Right cardiac atrium (tissue), 5 donors: ENCODE measurements at regions not wholly inside any gene's neighbourhood (a gene's known extent, or its start where the extent isn't known, plus 50 kb on each side); places are given as distances from the start of the nearest gene placed in this dataset.

ENCODE experiments used
- ATAC-seq, 2 donors: fragments of 200-7000 bp; cut with Tn5 transposase; one replicate each; pipeline versions ENCODE4 v1.8.0 to v1.9.1; 2020; ENCODE audit warnings: moderate library complexity in 2 of 2, mild to moderate bottlenecking in 1 of 2
- DNase-seq, 3 donors: peaks; one replicate each; pipeline ENCODE4 v3.0.0-alpha.2; 2020
- H3K27ac ChIP-seq: one replicate; pipeline ENCODE4 v1.5.1; 2013; ENCODE audit warnings: mild to moderate bottlenecking, low read length, control low read depth, moderate library complexity
- H3K27me3 ChIP-seq: one replicate; pipeline ENCODE4 v1.6.1; 2013; ENCODE audit not compliant: control insufficient read depth, insufficient read depth
- H3K4me1 ChIP-seq: one replicate; pipeline ENCODE4 v1.6.1; 2013; ENCODE audit warnings: low read length; ENCODE audit not compliant: control insufficient read depth, insufficient read depth
- H3K4me3 ChIP-seq: one replicate; pipeline ENCODE4 v1.5.1; 2013; ENCODE audit warnings: low read length, control low read depth
- H3K9me3 ChIP-seq: one replicate; pipeline ENCODE4 v1.6.1; 2013; ENCODE audit warnings: low read length; ENCODE audit not compliant: control insufficient read depth
- WGBS: extraction: QIAGEN DNeasy Blood & Tissue Kit; methylation state at CpG from one replicate; pipeline ENCODE4 v1.1.7; 2013; 5-methylcytosine and 5-hydroxymethylcytosine counted together
- intact Hi-C, 4 donors: fragments of 100-400 bp; cut with DNase I; formaldehyde crosslinking; loops; one replicate each; pipeline versions ENCODE4 v1.11.0 to v1.14.0; 2022 to 2023
- donor health status: healthy with polysubstance abuse.
- donor health status: DM: no; HTN: yes; CAD: no.
- donor health status: DM: no; HTN: no; CAD: no.
- donor health status: DM: no; HTN: yes; CAD: no; lungs with severe emphysema.
- donor health status: DM: yes; HTN: yes; CAD: no.

DNA sequence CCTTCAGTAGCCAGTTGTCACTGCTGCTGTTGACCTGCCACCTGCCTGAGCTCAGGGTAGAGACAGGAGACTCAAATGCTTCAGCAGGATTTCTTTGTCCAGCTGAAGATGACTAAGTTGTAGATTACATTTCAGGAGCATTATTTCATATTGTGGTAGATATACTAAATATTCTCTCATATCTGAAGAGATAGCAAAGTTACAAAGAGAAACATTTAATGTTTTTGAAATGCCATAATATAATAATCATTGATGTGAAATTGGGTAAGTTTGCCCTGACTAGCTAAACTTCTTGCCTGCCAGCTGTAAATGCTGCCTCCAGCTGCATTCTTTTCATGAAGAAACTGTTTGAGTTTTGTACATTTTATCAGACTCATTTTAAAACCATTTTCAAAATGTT is 247.6 kb upstream of the CNKSR2 start:
- no peak for DNase-seq
- H3K27me3 ChIP-seq: no peaks in the 10 kb centered on the region
- no peaks in the 10 kb centered on the region for H3K4me1 ChIP-seq
- intact Hi-C loops: no loop called here
- H3K4me3 ChIP-seq: no peak overlapping the region
- ATAC-seq: no peak
- no peaks in the 10 kb centered on the region for H3K9me3 ChIP-seq
- no peak overlapping the region for H3K27ac ChIP-seq

DNA sequence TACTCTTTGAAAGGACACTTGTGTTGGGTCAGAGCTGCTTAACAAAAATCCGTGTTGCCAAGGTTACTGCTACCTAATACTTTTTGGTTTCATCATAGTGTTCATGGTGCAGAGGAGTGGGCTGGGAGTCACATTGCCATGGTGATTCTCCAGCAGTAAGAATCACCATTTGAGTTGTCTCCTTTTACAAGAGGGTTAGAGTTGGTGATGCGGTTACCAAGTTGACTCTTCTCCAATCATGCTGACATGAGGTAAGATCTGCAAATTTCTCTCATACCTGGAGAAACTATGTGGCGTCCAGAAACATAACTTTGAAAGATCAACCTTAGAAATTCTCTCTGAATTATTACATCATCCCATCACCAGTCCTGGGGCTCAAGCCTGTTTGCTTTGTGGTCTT is 242.9 kb upstream of the CNKSR2 start:
- 81% methylated on average over 3 of the region's 3 CpGs for WGBS
- H3K27ac ChIP-seq: no peak overlapping the region

DNA sequence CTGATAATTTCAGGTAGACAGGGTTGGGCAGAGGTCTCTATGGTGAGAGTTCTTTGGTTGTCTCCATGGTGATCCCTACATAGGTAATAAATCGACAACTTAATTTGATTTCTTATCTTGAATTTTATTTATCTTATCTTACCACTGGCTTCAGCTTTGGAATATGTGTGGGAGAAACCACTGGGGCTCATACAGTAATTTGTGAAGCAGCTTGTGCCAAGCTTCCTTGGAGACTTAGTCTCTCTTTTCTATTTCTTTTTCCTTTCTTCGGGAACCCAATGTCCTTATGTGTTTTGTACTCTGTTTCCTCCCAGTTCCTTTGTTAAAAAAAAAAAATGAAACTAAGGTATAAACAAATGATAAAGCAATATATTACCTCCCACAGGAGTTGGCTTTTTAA is 242.4 kb upstream of the CNKSR2 start:
- no peaks in the 10 kb centered on the region for H3K9me3 ChIP-seq
- ATAC-seq: no peak
- no peaks in the 10 kb centered on the region for H3K27me3 ChIP-seq
- 64% methylated on average over 2 of the region's 2 CpGs for WGBS
- no peak overlapping the region for H3K4me3 ChIP-seq
- intact Hi-C loops: no loop called here
- H3K27ac ChIP-seq: no peak overlapping the region
- no peaks in the 10 kb centered on the region for H3K4me1 ChIP-seq
- DNase-seq: no peak

More for the DNA sequence above, 242.9 kb upstream of the CNKSR2 start:
- no peak overlapping the region for H3K4me3 ChIP-seq
- ATAC-seq (no peak), DNase-seq (no peak)
- no peaks in the 10 kb centered on the region for H3K9me3 ChIP-seq
- H3K4me1 ChIP-seq: no peaks in the 10 kb centered on the region
- no peaks in the 10 kb centered on the region for H3K27me3 ChIP-seq
- intact Hi-C loops: no loop called here

DNA sequence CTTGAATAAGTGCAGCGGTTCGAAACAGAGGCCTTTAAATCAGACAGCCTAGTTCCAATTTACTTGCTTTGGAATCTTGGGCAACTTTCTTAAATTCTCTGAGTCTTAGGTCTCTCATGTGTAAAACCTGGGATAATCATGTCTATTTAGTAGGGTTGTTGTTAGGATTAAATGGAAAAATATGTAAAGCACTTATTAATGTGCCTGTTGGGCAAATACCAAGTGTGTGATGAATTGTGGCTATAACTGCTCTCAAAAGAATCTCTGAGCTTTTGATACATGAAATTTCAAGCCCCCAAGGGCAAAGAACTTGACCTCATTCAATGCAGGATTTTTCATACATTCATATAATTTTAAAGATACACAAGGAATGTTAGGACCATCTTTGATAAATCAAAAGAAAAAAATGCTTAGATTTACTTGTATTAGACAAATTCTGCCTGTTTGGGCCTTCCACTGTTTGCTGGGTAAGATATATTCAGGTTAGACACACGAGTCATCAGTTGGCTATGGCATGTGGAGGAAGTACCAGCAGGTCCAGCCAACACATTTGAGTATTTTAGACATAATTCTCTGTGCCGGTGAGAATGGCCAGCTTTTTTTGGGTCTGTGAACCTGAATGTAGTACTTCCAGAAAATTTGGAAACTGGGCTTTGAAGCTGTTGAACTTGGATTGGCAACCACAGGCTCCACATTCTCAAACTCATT is 241.4 kb upstream of the CNKSR2 start:
- Histone ChIP-seq H3K4me1 (no peaks in the 10 kb centered on the region), H3K4me3 (no peak overlapping the region), H3K27ac (no peak overlapping the region), H3K27me3 (no peaks in the 10 kb centered on the region), H3K9me3 (no peaks in the 10 kb centered on the region)
- ATAC-seq: no peak
- WGBS: 80% methylated on average over 4 of the region's 4 CpGs
- intact Hi-C loops: no loop called here
- DNase-seq: no peak

DNA sequence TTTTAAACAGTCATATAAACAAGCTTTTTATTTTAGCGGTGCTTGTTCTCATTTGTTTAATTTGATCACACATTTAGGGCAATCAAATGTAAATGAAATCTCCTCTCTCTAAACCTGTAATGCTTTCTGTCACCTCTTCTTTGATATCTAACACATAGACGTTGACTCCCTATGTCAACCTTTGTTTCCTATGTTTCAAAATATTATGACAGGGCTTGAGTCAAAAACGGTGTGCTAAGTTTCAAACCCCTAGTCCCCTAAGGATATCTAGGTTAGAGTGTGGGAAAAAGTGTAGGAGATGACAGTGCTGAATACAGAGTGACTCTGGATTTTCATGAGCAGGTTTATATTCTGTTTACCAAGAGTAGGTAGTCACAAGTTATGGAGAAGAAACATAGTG is 224.0 kb upstream of the CNKSR2 start:
- ATAC-seq (no peak), DNase-seq (no peak)
- Histone ChIP-seq H3K27ac (no peak overlapping the region), H3K4me3 (no peak overlapping the region), H3K27me3 (no peaks in the 10 kb centered on the region), H3K4me1 (no peaks in the 10 kb centered on the region), H3K9me3 (no peaks in the 10 kb centered on the region)
- intact Hi-C loops: no loop called here
- WGBS: 54% methylated on average over 3 of the region's 3 CpGs

DNA sequence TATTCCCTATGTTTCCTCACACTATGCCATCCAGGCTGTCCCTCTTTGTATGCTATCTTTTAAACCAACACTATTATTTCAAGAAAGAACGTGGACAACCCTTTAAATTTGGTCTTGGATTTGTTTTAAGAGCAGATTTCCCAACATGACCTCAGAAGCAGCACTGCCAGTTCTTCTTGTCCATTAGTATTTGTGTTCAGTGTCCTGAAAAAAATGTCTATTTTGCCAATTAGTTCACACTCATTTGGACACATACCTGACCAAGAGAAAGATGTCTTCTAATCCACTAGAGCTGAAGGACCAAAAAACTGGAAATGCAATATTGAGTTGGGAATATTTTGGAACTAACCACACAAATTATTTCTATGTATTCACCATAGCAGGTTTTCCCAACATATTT is 223.2 kb upstream of the CNKSR2 start:
- no peaks in the 10 kb centered on the region for H3K27me3 ChIP-seq
- H3K4me1 ChIP-seq: no peaks in the 10 kb centered on the region
- intact Hi-C loops: no loop called here
- no peak overlapping the region for H3K27ac ChIP-seq
- no peaks in the 10 kb centered on the region for H3K9me3 ChIP-seq
- DNase-seq (no peak), ATAC-seq (no peak)
- WGBS: 14% methylated on average over 1 of the region's 1 CpG
- no peak overlapping the region for H3K4me3 ChIP-seq

DNA sequence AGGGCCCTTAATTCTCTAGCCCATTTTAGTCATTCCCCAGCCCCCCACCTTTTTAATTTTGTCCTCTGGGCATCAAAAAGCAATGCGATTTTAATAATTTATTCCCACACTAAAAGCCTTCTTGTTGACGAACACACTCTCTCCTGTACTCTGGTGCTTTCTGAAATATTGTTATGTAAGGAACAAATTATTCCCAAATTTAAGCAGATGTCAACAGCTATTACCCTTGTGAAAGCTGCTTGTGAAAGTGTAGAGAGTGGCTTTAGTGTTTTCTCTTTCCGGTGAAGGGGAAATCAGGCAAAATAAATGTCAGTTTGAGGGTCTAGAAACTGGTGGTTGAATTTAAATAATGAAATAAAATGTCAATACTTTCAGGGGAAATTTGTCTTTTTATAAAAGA is 221.2 kb upstream of the CNKSR2 start:
- no peak for DNase-seq
- intact Hi-C loops: no loop called here
- Histone ChIP-seq H3K27ac (no peak overlapping the region), H3K9me3 (no peaks in the 10 kb centered on the region), H3K27me3 (no peaks in the 10 kb centered on the region), H3K4me1 (no peaks in the 10 kb centered on the region), H3K4me3 (no peak overlapping the region)
- peak in 1 of 2 donors; percentile 75 for ATAC-seq
- WGBS: 60% methylated on average over 3 of the region's 3 CpGs

DNA sequence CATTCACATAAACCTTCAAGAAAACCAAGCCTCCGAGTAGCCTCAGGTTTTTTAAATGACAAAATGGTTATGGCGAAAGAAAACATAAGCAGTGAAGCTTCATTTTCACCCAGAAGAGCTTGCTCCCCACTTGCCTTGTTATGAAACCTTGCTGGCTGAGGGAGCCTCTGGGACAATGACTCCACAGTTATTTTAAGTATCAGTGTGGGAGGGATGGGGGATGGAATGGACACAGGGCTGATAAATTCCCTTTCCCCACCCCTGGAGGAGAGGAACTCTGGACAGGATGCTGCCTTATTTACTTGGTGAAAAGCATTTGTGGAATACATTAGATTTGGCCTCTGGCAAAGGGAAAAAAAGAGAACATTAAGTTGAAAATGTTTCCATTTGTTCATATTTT is 220.7 kb upstream of the CNKSR2 start:
- DNase-seq (peak in 2 of 3 donors; percentile 11 to 50), ATAC-seq (peak; percentile 93 to 97)
- Histone ChIP-seq H3K4me1 (no peaks in the 10 kb centered on the region), H3K4me3 (no peak overlapping the region), H3K27ac (no peak overlapping the region), H3K27me3 (no peaks in the 10 kb centered on the region), H3K9me3 (no peaks in the 10 kb centered on the region)
- 15% methylated on average over 2 of the region's 2 CpGs for WGBS
- intact Hi-C loops: no loop called here

DNA sequence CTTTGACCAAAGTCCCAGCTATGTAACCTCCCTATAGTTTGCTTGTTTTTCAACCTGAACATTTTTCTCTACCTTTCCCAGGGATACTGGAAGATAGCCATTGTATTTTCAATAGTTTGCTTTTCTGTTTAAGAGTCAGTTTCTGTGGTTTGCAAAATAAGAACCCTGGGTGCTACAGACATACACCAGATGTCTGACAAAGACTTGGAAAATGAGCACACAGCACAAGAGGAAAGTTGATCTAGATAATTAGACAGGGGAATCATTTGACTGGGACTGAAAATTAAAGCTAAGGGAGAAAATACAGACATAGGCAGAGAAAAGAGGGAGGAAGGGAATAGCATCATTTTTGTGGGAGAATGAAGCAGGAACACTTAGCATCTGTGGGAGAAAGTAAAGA is 218.3 kb upstream of the CNKSR2 start:
- Histone ChIP-seq H3K9me3 (no peaks in the 10 kb centered on the region), H3K27ac (no peak overlapping the region), H3K27me3 (no peaks in the 10 kb centered on the region), H3K4me1 (no peaks in the 10 kb centered on the region), H3K4me3 (no peak overlapping the region)
- no peak for ATAC-seq
- intact Hi-C loops: no loop called here
- no peak for DNase-seq

DNA sequence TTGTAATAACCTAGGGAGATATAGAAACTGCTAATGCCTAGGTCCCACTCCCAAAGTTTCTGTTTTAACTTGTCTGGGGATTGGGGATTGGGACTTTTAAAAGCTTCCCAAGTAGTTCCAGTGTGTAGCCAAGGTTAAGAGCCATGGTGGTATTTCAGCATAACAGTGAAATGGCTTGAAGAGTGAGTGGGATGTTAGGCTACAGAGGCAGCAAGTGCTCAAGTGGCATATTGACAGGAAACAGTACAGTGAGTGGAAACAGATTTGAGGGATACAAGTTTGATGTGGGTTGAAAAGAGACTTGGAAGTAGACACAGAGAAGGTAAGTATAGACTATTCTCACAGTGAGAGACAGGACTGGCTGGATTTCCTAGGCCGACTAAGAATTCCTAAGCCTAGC is 217.6 kb upstream of the CNKSR2 start:
- H3K9me3 ChIP-seq: no peaks in the 10 kb centered on the region
- DNase-seq (no peak), ATAC-seq (no peak)
- H3K27ac ChIP-seq: no peak overlapping the region
- WGBS: 83% methylated on average over 1 of the region's 1 CpG
- no peaks in the 10 kb centered on the region for H3K27me3 ChIP-seq
- no peaks in the 10 kb centered on the region for H3K4me1 ChIP-seq
- H3K4me3 ChIP-seq: no peak overlapping the region
- intact Hi-C loops: no loop called here

DNA sequence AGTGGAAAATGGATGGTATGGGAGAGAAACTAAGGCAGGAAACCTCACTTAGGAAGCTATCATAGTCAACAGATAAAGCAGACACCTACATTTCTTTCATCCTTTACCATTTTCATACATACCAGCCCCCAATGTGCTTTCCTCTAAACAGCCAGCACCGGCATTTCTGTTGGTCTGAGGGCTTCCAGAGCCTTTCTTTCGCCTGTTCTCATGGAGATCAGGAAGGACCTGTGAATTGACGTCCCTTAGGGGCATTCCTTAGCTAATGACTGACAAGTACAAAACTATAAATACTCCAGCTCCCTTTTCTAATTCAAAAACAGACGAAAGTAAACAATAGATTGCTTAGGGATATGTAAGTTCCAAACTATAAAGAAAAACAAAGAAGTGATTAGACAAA is 215.5 kb upstream of the CNKSR2 start:
- Histone ChIP-seq H3K27me3 (no peaks in the 10 kb centered on the region), H3K4me3 (no peak overlapping the region), H3K4me1 (no peaks in the 10 kb centered on the region), H3K9me3 (no peaks in the 10 kb centered on the region), H3K27ac (no peak overlapping the region)
- no peak for ATAC-seq
- DNase-seq: no peak
- 36% methylated on average over 4 of the region's 4 CpGs for WGBS
- intact Hi-C loops: no loop called here
